DOHH2 (cell line): ENCODE measurements at regions not wholly inside any gene's neighbourhood (a gene's known extent, or its start where the extent isn't known, plus 50 kb on each side); places are given as distances from the start of the nearest gene placed in this dataset.

Experiments
- CTCF ChIP-seq: fragments of 200-600 bp; sonication (generic); IDR thresholded peaks from one replicate; pipeline ENCODE4 v1.5.1; 2014; ENCODE audit warnings: antibody characterized with exemption, mild to moderate bottlenecking, low read depth, low read length; ENCODE audit not compliant: poor library complexity, severe bottlenecking
- EZH2phosphoT487 ChIP-seq: fragments of 200-600 bp; sonication (generic); IDR thresholded peaks from 2 replicates; pipeline ENCODE4 v1.6.1; 2017; ENCODE audit warnings: borderline replicate concordance, mild to moderate bottlenecking, antibody characterized with exemption, low read length, moderate library complexity, mixed read lengths

- TF ChIP-seq CTCF (no peak), EZH2phosphoT487 (no peak)
Measured at GRCh38 chr10:130739757-130740145, 571.8 kb downstream of the TCERG1L start.
